ENCODE measurements at regions not wholly inside any gene's neighbourhood (a gene's known extent, or its start where the extent isn't known, plus 50 kb on each side); places are given as distances from the start of the nearest gene placed in this dataset.

DNA sequence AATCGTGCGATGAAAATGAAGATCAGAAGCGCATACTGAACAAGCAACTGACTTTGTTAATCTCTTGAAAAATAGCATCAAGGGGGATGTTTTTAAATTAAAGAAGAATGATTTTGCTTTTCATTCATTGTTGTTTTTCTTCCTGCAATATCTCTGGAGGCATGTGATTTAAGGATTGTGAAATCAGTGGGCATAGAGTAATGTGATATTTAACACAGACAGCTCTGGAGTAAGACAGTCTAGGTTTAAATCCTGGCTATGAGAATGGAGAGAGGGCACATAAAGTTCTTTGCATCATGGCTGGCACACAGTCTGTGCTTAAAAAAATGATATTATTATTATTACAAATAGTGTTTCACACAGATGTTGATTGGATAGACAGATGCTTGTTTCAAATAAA is 243.1 kb upstream of the NBEA start:
- no peak overlapping the region for H3K4me3 ChIP-seq (ENCODE audit: low read length, poor library complexity, severe bottlenecking)
- H3K27me3 ChIP-seq (ENCODE audit: insufficient read depth, low read length, poor library complexity, severe bottlenecking) = no peaks in the 10 kb centered on the region
- no peaks in the 10 kb centered on the region for H3K9me2 ChIP-seq (replicated peaks; ENCODE audit: low read depth, low read length)
- TF ChIP-seq EZH2phosphoT487 (IDR thresholded peaks at IDR 0.05; ENCODE audit: borderline replicate concordance) = no peak
- TF ChIP-seq, protein P1, sequence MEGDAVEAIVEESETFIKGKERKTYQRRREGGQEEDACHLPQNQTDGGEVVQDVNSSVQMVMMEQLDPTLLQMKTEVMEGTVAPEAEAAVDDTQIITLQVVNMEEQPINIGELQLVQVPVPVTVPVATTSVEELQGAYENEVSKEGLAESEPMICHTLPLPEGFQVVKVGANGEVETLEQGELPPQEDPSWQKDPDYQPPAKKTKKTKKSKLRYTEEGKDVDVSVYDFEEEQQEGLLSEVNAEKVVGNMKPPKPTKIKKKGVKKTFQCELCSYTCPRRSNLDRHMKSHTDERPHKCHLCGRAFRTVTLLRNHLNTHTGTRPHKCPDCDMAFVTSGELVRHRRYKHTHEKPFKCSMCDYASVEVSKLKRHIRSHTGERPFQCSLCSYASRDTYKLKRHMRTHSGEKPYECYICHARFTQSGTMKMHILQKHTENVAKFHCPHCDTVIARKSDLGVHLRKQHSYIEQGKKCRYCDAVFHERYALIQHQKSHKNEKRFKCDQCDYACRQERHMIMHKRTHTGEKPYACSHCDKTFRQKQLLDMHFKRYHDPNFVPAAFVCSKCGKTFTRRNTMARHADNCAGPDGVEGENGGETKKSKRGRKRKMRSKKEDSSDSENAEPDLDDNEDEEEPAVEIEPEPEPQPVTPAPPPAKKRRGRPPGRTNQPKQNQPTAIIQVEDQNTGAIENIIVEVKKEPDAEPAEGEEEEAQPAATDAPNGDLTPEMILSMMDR (conservative IDR thresholded peaks at IDR 0.05; ENCODE audit: low read length) = no peak
- no peaks in the 10 kb centered on the region for H3F3A ChIP-seq (ENCODE audit: low read depth)
- no peak overlapping the region for H2AFZ ChIP-seq (ENCODE audit: low read length)
- H3K9ac ChIP-seq (ENCODE audit: low read depth, low read length, poor library complexity, severe bottlenecking) = no peak overlapping the region
- H4K20me1 ChIP-seq (ENCODE audit: insufficient read depth, low read length, poor library complexity, severe bottlenecking) = no peaks in the 10 kb centered on the region
- H3K4me1 ChIP-seq (ENCODE audit: insufficient read depth, low read length, poor library complexity, severe bottlenecking) = no peaks in the 10 kb centered on the region
- H3K79me2 ChIP-seq (ENCODE audit: insufficient read depth, low read length) = no peaks in the 10 kb centered on the region
- H3K9me3 ChIP-seq (ENCODE audit: insufficient read depth, low read depth, low read length) = no peaks in the 10 kb centered on the region
- H3K36me3 ChIP-seq (ENCODE audit: insufficient read depth, low read length) = no peaks in the 10 kb centered on the region
- H3K4me2 ChIP-seq (ENCODE audit: low read depth, low read length, poor library complexity, severe bottlenecking) = no peak overlapping the region

DNA sequence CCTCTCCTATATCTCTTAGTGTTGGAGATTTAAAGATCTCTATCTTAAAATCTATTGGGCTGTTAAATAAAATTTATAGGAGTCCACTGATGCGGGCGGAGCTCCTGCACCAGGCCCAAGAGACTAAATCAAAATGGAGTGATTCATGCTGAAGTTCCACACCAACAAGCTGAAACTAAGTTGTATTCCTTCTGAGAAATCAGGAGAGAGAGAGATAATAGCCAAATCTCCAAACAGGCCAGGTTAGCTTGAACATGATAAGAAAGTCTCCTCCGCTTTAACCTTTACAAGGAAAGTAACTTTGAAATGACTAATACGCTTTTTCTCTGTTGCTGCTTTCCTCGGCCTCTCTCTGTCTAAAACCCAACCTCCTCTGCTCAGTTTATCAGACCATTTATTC is 241.9 kb upstream of the NBEA start:
- Histone ChIP-seq H3K36me3 (ENCODE audit: insufficient read depth, low read length) (no peaks in the 10 kb centered on the region), H4K20me1 (ENCODE audit: insufficient read depth, low read length, poor library complexity, severe bottlenecking) (no peaks in the 10 kb centered on the region), H3F3A (ENCODE audit: low read depth) (no peaks in the 10 kb centered on the region), H2AFZ (ENCODE audit: low read length) (no peak overlapping the region), H3K79me2 (ENCODE audit: insufficient read depth, low read length) (no peaks in the 10 kb centered on the region), H3K4me1 (ENCODE audit: insufficient read depth, low read length, poor library complexity, severe bottlenecking) (no peaks in the 10 kb centered on the region), H3K4me3 (ENCODE audit: low read length, poor library complexity, severe bottlenecking) (no peak overlapping the region), H3K9me3 (ENCODE audit: insufficient read depth, low read depth, low read length) (no peaks in the 10 kb centered on the region), H3K4me2 (ENCODE audit: low read depth, low read length, poor library complexity, severe bottlenecking) (no peak overlapping the region), H3K9me2 (replicated peaks; ENCODE audit: low read depth, low read length) (no peaks in the 10 kb centered on the region), H3K9ac (ENCODE audit: low read depth, low read length, poor library complexity, severe bottlenecking) (no peak overlapping the region), H3K27me3 (ENCODE audit: insufficient read depth, low read length, poor library complexity, severe bottlenecking) (no peaks in the 10 kb centered on the region)
- no peak for TF ChIP-seq EZH2phosphoT487 (IDR thresholded peaks at IDR 0.05; ENCODE audit: borderline replicate concordance)
- TF ChIP-seq, protein P1 (conservative IDR thresholded peaks at IDR 0.05; ENCODE audit: low read length) = no peak

DNA sequence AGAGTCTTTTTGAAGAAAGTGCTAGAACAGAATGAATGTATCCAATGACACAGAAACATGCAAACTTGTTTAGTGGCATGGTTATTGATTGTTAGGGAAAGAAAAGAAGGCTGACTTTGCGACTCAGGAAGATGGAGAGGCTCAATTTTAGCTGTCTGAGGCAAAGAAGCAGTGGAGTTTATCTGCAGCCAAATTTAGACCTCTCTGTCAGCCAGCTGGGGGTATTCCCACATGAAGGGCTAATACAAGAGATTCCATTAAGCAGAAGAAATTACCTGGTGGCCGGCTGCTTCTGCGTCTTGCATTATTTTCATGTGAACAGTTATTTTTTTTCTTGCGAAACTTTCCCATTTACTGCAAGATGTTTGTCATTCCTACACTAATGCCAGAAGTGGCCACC is 240.2 kb upstream of the NBEA start:
- Histone ChIP-seq H3K79me2 (ENCODE audit: insufficient read depth, low read length) (no peaks in the 10 kb centered on the region), H2AFZ (ENCODE audit: low read length) (no peak overlapping the region), H3K9me3 (ENCODE audit: insufficient read depth, low read depth, low read length) (no peaks in the 10 kb centered on the region), H3K27me3 (ENCODE audit: insufficient read depth, low read length, poor library complexity, severe bottlenecking) (no peaks in the 10 kb centered on the region), H3F3A (ENCODE audit: low read depth) (no peaks in the 10 kb centered on the region), H3K4me2 (ENCODE audit: low read depth, low read length, poor library complexity, severe bottlenecking) (no peak overlapping the region), H3K4me1 (ENCODE audit: insufficient read depth, low read length, poor library complexity, severe bottlenecking) (no peaks in the 10 kb centered on the region), H3K4me3 (ENCODE audit: low read length, poor library complexity, severe bottlenecking) (no peak overlapping the region), H3K36me3 (ENCODE audit: insufficient read depth, low read length) (no peaks in the 10 kb centered on the region), H4K20me1 (ENCODE audit: insufficient read depth, low read length, poor library complexity, severe bottlenecking) (no peaks in the 10 kb centered on the region), H3K9ac (ENCODE audit: low read depth, low read length, poor library complexity, severe bottlenecking) (no peak overlapping the region), H3K9me2 (replicated peaks; ENCODE audit: low read depth, low read length) (no peaks in the 10 kb centered on the region)
- TF ChIP-seq EZH2phosphoT487 (IDR thresholded peaks at IDR 0.05; ENCODE audit: borderline replicate concordance) = no peak
- TF ChIP-seq, protein P1 (conservative IDR thresholded peaks at IDR 0.05; ENCODE audit: low read length) = no peak
